HUDEP-2 (cell line): ENCODE measurements at regions not wholly inside any gene's neighbourhood (a gene's known extent, or its start where the extent isn't known, plus 50 kb on each side); places are given as distances from the start of the nearest gene placed in this dataset.
"Not testable (repeated sequence)": the region's sequence is repeated elsewhere in the genome, so short reads cannot be mapped to it uniquely, and the experiment has no call there.

Source experiments
- DNase-seq, 76 experiments: peaks; one replicate each; lab custom pipeline; 2025; ENCODE audit not compliant: unreplicated experiment in 76 of 76; lab: John Stamatoyannopoulos, UW

DNA sequence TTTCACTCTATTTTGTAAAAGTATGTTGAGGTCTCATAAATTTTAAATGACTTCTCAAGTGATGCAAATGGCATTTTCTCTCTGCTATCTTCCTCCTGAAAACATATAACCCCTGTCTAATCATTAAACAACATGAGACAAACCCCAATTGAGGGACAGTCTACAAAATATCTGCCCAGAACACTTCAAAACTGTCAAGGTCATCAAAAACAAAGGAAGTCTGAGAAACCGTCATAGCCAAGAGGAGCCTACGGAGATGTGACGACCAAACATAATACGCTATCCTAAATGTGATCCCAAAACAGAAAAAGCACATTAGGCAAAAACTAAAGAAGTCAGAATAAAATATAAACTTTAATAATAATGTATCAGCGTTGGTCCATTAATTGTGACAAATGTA is 282.3 kb upstream of the SEMA3C start:
- DNase-seq = no peak

DNA sequence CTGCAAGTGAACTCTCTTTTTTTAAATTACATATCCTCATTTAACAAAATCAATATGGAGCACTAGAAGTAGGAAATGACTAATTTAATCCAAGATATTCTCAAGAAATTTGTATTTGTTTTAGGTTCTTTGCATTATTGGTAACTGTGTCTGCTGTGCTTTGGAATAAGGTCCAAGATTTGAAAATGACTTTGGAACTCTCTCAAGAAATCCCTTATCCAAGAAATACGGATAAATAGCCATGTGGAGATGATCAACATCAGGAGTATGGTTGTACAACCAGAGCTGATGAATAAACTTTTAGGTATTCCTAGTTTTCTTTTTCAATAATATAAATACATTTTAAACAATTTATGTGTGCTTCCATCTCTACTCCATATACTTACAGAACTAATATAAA is 279.9 kb upstream of the SEMA3C start:
- no peak for DNase-seq

DNA sequence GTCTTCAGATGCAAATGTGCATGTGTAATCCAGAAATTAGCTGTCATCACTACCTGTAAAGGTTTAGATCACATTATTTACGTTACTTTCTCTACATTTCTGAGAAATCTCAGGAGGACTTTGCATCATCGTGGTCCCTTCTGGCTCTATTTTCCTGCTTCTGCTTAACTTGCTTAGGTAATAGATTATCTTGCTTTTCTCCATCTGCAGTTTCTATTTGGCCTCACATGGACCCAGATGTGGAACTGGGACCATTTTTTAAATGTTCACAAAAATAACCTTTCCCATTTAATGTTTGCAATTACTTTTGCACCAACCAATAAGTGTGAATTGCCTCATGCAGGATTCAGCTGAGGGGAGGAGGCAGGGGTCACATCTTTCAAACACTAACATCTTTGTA is 278.4 kb upstream of the SEMA3C start:
- DNase-seq = no peak

DNA sequence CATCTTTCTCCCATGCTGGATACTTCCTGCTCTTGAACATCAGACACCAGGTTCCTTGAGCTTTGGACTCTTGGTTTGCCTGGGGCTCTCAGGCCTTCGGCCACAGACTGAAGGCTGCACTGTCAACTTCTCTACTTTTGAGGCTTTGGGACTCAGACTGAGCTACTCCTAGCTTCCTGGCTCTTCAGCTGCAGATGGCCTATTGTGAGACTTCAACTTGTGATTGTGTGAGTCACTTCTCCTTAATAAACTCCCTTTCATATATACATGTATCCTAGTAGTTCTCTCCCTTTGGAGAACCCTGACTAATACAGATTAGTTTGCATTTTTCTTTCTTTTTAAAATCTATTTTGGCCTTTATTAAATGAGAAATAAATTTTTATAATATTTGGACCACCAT is 276.2 kb upstream of the SEMA3C start:
- DNase-seq = no peak

DNA sequence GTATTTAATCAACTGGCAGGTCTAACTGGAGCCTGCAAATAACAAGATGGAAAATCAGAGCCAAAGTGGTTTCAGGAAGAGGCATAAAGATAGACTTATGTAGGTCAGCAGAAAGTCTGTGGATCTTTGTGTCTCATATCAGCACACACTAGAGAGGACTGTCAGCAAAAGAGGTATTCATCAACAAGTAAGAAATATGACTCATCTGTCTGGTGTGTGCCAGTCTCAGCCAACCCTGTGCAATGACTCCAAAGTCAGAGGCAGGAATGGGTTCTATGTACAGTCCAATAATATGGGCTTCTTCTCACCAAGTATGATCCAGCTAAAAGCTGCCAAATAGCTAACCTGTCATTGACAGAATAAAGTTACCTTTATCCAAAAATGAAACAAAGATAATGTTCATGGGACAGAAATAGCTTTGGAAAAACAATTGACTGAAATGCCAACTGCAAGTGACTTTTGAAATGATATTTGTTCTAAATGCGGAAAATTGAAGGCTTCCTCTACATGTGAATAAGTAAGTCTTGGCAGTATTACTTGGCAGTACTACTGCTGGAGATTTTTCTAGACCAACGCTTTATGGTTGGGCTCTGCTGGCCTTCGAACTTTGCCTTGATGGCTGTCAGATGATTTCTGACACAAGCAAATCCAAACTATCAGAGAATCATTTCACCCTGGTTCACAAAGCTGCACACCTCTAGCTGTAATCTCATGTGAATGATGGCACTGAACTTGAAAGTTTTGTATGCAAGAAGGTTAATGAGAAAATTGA is 272.3 kb upstream of the SEMA3C start:
- peak in 15 of 76 experiments; percentile 2 to 37 (median 16) for DNase-seq

DNA sequence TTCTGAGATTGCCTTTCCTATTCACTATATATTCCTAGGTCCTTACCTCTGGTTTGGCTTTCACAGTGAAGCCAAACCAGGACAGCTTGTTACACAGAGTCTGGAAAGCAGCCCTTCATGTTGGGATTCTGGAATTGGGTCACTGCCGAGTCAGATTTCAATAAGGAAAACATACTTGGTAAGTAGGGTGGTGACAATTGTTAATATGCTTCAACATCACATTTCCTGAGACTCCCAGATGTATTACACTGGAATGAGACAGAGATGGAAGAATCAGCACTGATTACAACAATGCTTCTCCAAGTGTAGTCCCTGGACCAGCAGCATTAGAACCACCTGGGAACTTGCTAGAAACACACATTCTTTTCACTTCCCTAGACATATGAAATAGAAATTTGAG is 268.9 kb upstream of the SEMA3C start:
- no peak for DNase-seq

DNA sequence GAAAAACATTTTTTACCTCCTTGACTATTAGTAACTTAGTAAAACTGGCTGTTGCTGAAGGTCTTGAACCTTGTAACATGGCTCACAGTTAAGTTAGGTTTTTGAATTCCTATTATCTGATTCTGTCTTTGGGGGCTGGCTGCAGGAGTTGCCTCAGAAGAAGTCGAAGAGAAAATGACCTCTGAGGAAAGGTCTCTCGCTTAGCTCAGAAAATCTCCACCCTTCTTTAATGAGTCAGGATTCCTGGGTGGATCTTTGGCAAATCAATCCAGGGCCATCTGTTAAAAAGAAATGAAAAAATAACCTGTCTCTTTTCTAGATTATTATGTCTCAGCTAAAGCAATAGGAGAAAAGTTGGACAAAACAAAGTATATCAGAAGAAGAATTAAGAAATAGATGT is 267.8 kb upstream of the SEMA3C start:
- DNase-seq = no peak

DNA sequence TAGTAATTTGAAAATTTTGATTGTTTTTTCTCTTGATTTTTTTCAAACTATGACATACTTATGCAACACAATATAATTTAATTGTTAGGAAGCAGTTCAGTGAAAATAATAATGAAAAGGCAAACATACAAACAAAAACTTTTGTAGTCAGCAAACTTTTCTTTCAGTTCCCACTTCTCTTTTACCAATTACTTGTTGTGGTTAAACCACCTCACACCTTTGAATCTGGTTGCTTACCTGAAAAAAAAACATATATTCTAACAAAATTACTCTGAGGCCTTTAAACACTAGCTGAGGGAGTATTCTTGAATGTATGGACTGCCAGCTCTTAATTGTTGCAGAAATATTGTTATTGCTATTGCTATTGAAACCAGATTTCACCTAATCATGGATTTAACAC is 266.2 kb upstream of the SEMA3C start:
- no peak for DNase-seq

DNA sequence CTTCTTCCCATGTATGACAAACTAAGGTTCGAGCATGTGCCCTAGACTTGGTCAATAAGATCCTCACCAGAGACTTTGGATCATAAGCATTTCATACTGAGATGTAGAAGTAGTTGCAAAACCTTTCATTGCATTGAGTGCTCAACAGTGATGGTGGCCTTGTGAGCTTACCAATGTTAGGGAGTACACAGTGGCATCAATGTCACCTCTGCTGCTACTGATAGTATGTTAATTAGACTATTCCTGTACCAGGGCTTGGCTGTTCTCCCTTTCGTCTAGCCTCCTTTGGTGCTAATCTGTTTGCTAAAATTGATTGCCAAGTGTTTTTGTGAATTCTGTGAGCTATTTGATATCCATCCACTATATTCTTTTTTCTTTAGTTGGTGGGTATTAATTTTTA is 264.5 kb upstream of the SEMA3C start:
- no peak for DNase-seq

DNA sequence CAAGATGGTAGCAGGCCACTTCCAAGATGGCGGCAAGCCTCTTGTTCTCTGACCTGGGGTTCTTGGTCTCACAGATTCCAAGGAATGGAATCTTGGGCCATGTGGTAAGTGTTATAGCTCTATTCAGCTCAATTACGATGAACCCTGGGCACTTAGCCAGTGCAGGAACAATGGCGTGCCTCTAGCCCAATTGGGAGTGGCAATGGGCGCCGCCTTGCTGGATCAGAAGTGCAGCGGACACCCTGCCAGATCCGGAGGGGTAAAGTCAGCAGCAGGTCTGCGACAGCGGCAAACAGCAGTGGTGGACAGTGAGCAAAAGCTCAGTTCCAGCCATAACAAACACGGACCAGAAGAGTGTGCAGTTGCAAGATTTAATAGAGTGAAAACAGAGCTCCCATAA is 263.2 kb upstream of the SEMA3C start:
- DNase-seq = not testable (repeated sequence)

DNA sequence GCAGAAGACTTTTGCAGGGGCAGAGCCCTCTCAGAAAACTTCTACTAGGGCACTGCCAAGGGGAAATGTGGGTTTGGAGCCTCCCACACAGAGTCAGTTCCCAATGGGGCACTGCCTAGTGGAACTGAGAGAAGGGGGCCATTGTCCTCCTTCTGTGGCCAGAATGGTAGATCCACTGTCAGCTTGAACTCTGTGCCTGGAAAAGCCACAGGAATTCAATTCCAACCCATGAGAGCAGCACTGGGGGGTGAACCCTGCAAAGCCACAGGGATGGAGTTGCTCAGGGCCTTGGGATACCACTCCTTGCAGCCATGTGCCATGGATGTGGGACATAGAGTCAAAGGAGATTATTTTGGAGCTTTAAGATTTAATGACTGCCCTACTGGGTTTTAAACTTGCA is 262.2 kb upstream of the SEMA3C start:
- no peak for DNase-seq

DNA sequence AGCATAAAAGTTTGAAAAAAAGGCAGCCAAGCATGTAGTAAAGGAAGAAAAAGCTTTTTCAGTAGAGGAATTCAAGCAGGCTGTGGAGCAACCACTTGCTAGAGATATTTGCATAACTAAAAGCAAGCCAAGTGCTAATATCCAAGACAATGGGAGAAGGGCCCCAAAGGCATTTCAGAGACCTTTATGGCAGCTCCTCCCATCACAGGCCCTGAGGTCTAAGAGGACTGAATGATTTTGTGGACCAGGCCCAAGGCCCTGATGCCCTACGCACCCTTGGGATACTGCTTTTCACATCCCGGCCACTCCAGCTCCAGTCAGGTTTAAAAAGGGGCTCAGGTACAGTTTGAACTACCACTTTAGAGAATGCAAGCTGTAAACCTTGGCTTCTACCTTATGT is 261.7 kb upstream of the SEMA3C start:
- DNase-seq = no peak

DNA sequence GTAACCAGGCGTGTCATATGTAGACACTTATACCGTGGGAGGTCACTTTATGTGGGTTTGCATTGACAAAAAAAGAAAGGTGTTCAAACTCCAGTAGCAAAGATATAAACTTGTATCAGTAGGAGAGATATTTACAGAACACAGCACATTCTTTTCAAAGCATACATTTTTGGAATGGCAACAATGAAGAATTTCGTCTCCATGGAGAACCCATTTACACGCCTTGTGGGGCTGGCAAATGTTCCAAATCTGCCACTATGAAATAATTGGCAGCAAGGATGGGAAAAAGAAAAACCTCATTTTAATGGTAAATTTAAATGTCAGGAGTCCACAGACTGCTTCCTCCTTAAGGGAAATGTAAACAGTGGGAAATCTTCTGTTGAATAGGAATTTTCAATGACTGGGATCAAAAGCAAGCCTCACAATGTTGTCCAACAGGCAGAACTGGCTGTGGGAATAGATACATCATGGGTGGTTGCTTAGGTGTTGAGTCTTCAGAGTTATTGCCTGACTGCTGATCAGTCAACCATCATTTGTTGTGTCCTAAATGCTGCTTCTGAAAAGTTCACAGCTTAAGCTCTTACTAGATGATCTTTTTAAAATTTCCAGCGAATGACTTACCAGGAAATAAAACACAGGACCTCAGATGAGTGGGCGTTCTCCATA is 256.6 kb upstream of the SEMA3C start:
- DNase-seq = no peak

DNA sequence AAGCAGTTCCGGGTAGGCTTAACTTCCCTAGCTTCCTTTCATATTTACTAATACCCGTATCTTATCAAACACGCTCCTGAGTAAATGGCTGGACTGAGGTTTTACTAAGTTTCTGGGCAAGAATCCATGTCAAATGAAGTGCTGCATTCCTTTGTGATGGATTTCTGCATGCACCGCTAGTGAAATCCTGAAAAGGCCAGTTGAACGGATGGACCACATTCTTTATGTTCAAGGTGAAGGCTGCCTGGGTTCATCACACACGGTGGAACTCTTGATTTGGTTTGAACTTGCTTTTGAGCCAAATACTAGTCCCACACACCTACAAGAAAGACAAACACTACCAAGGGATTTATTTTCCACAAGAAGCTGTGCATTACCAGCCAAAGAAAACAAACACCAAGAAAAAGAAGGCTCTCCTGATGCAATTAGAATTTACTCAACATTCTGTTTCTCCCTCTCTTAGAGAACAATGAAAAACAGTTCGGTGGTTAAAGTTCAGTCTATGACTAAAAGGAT is 255.0 kb upstream of the SEMA3C start:
- no peak for DNase-seq

DNA sequence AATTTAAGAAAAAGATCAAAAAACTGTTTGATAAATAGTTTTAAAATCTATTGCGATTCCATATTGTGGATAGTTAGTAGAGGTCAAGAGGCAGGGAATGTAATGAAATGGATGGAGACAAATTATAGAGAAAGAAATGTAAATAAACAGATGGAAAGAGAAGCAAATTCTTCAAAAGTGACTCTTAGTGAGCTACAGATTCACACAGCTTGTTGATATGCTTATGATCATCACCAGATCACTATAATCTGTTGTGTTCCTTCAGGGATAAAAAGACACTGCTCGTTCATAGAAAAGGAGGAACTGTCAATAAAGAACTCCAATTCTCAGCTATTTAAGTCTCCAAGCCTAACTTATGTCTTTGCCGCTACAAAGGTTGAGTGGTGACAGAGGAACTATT is 251.4 kb upstream of the SEMA3C start:
- DNase-seq = no peak

DNA sequence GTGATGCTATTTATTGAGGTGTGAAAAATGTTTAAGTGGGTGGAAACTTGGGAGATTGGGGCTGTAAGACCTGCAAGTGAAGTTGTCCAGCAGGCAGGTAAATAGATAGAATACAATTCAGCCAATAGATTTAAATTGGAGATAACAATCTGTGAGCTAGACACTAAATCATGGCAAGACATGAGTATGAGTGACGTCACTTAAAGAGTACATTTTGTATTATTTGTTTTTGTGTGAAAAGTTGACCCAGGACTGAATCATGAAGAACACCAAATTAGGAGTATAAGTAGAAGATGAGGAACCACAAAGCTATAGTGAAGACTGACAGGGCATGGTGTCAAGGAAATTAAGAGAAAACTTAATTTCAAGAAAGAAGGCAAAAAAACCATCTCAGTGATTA is 249.1 kb upstream of the SEMA3C start:
- DNase-seq = no peak

DNA sequence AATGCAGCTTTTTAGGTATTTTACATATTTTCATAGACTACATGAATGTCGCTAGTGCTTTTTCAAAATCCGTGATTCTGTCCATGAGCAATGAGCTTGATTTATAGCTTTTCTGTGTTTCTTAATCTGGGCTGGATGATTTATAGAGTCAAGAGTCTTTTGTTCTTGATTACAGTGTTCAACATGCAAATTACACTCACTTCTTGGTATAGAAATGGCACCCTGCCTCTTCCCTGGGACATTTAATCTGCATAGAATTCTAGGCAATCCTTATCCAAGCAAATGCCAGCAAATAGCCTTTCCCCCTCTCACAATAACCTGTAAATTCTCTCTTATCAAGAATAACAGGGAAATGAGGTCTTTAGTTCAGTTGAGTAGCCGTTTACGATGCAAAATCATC is 246.2 kb upstream of the SEMA3C start:
- DNase-seq = no peak

DNA sequence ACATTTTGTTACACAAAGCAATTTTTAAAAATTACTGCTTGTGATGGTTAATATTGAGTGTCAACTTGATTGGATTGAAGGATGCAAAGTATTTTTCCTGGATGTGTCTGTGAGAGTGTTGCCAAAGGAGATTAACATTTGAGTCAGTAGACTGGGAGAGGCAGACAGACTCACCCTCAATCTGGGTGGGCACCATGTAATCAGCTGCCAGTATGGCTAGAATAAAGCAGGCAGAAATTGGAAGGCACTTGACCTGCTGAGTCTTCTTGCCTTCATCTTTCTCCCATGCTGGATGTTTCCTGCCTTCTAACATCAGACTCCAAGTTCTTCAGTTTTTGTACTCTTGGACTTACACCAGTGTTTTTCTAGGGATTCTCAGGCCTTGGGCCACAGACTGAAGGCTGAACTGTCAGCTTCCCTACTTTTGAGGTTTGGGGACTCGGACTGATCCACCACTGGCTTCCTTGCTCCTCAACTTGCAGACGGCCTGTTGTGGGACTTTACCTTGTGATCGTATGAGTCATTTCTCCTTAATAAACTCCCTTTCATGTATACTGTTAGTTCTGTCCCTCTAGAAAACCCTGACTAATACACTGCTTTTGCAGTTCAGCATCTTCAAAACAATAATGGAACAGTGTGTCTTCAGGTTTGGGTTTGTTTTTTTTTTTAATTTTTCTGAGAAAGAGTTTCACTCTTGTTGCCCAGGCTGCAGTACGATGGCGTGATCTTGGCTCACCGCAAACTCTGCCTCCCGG is 244.1 kb upstream of the SEMA3C start:
- peak in 1 of 76 experiments; percentile 22 for DNase-seq

DNA sequence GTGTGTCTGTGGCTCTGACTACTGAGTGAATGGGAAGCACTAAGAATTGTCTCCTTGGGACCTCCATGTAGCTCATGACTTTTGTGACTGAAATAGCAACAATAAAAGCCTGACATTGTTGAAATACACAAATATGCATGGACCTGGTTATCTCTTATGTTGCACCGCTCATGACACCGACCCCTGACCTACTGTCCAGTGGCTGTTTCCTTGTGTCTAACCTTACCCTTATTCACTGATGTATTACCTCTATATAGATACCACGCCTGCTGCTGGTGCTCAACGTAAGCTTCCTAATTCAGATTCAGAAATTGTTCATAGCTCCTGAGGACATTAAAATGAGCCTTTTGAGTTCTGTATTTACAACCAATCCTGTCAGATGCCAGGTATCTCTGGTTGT is 243.4 kb upstream of the SEMA3C start:
- peak in 1 of 76 experiments; percentile 44 for DNase-seq

DNA sequence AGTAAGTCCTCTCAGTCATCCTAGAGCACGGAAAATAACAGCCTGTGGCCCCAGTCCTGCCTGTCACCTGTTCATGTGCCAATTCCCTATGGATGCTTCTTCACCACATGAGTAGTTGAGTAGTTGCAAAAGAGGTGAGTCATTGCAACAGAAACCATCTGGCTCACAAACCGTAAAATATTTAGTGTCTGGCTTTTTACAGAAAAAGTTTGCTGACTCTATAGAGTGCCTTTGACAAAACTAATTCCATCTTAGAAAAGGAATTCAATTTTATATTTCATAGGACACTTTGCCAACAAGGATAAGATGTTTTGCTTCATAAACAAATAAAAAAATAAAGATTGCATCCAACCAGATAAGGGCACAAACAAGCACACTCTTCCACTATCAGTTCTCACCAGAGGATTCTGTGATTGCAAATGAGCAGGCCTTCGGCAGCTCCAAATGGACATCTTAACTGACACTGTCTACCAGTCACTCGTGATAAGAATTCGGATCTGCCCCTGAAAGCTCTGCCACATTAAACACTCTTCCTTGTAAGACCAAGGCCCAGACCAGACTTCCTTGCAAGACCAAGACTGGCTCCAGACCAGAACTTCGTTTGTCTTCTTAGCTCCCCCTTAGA is 242.7 kb upstream of the SEMA3C start:
- peak in 74 of 76 experiments; percentile 8 to 93 (median 70) for DNase-seq

DNA sequence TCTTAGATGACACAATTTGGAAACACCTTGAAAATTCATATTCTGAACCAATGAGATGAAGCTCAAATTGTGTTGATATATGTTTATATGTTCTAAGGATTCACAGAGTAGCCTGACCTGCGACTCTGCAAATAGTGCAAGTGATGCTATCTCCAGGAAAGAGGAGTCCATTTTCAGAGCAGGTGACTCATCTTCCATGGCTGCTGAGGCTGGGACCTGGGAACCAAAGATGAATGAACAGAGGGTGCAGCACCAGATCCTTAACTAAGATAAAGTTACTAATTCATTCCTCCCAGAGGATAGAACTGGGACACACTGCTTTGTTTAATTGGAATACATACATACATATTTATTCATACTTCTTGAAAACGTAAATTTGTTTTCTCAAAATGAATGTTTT is 240.6 kb upstream of the SEMA3C start:
- DNase-seq = peak in 26 of 76 experiments; percentile 0 to 48 (median 20)
